ENCODE measurements at regions not wholly inside any gene's neighbourhood (a gene's known extent, or its start where the extent isn't known, plus 50 kb on each side); places are given as distances from the start of the nearest gene placed in this dataset.

- no peak for TF ChIP-seq CTCF (conservative IDR thresholded peaks at IDR 0.05)
- no peak for TF ChIP-seq ZFX (IDR thresholded peaks at IDR 0.05)
- no peak overlapping the region for H3K27ac ChIP-seq
Observed at GRCh38 chr9:82354279-82354659, 365.7 kb downstream of the SPATA31D1 start.

- no peak overlapping the region for H3K27ac ChIP-seq
- TF ChIP-seq CTCF (conservative IDR thresholded peaks at IDR 0.05) (no peak), ZFX (IDR thresholded peaks at IDR 0.05) (no peak)
Observed at GRCh38 chr9:82356131-82356530, 367.6 kb downstream of the SPATA31D1 start.

- no peak overlapping the region for H3K27ac ChIP-seq
- no peak for TF ChIP-seq ZFX (IDR thresholded peaks at IDR 0.05)
- no peak for TF ChIP-seq CTCF (conservative IDR thresholded peaks at IDR 0.05)
Observed at GRCh38 chr9:82356871-82357270, 368.3 kb downstream of the SPATA31D1 start.

- TF ChIP-seq CTCF (conservative IDR thresholded peaks at IDR 0.05): no peak
- TF ChIP-seq ZFX (IDR thresholded peaks at IDR 0.05): no peak
- no peak overlapping the region for H3K27ac ChIP-seq
Observed at GRCh38 chr9:82363198-82363597, 374.6 kb downstream of the SPATA31D1 start.

GRCh38 chr9:82363682-82364081, 375.1 kb downstream of the SPATA31D1 start:
- no peak for TF ChIP-seq CTCF (conservative IDR thresholded peaks at IDR 0.05)
- no peak for TF ChIP-seq ZFX (IDR thresholded peaks at IDR 0.05)

GRCh38 chr9:82367016-82367415, 378.4 kb downstream of the SPATA31D1 start:
- no peak overlapping the region for H3K27ac ChIP-seq
- TF ChIP-seq ZFX (IDR thresholded peaks at IDR 0.05) (no peak), CTCF (conservative IDR thresholded peaks at IDR 0.05) (no peak)

More at GRCh38 chr9:82363682-82364081, 375.1 kb downstream of the SPATA31D1 start:
- no peak overlapping the region for H3K27ac ChIP-seq

- TF ChIP-seq ZFX (IDR thresholded peaks at IDR 0.05) (no peak), CTCF (conservative IDR thresholded peaks at IDR 0.05) (no peak)
- no peak overlapping the region for H3K27ac ChIP-seq
Observed at GRCh38 chr9:82367929-82368328, 379.4 kb downstream of the SPATA31D1 start.
